ENCODE measurements at regions not wholly inside any gene's neighbourhood (a gene's known extent, or its start where the extent isn't known, plus 50 kb on each side); places are given as distances from the start of the nearest gene placed in this dataset.

DNA sequence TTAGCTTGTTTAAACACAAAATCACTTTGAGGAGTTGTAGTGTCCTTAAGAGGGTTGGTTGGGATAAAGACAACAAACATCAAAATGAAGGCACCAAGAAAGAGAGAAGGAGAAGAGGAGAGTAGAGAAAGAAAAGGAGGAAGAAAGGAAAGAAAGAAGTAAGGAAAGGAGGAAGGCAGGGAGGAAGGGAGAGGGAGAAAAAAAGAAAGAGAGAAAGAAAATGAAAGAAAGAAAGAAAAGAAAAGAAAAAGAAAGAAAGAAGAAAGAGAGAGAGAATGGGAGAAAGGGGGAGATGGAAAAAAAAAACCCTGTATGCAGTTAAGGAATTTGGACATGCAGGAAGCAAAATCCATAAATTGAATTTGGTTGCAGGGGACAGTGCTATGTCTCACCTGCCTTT is 635.4 kb upstream of the FZD8 start:
- no peak for DNase-seq (ENCODE audit: low read depth)
- no peak for TF ChIP-seq MYC (IDR thresholded peaks at IDR 0.05; ENCODE audit: low read depth, low read length)
- TF ChIP-seq CTCF (IDR thresholded peaks at IDR 0.05; ENCODE audit: low read depth, low read length) = no peak
- no peak for TF ChIP-seq POLR2A (IDR thresholded peaks at IDR 0.05; ENCODE audit: extremely low read depth, insufficient read length)
- no peak for TF ChIP-seq MAX (IDR thresholded peaks at IDR 0.05; ENCODE audit: low read depth, low read length)
- no peak overlapping the region for H3K4me3 ChIP-seq (ENCODE audit: low read depth, low read length)

- no peak overlapping the region for H3K4me3 ChIP-seq (ENCODE audit: low read depth, low read length)
- DNase-seq (ENCODE audit: low read depth) = no peak
- TF ChIP-seq MAX (IDR thresholded peaks at IDR 0.05; ENCODE audit: low read depth, low read length) = no peak
- TF ChIP-seq MYC (IDR thresholded peaks at IDR 0.05; ENCODE audit: low read depth, low read length) = no peak
- TF ChIP-seq POLR2A (IDR thresholded peaks at IDR 0.05; ENCODE audit: extremely low read depth, insufficient read length) = no peak
- TF ChIP-seq CTCF (IDR thresholded peaks at IDR 0.05; ENCODE audit: low read depth, low read length) = no peak
Measured at GRCh38 chr10:36271627-36272340, 629.7 kb upstream of the FZD8 start.

GRCh38 chr10:36269222-36269621 is 627.1 kb upstream of the FZD8 start:
- no peak for TF ChIP-seq CTCF (IDR thresholded peaks at IDR 0.05; ENCODE audit: low read depth, low read length)
- TF ChIP-seq POLR2A (IDR thresholded peaks at IDR 0.05; ENCODE audit: extremely low read depth, insufficient read length) = no peak
- no peak for DNase-seq (ENCODE audit: low read depth)
- no peak overlapping the region for H3K4me3 ChIP-seq (ENCODE audit: low read depth, low read length)

- no peak overlapping the region for H3K4me3 ChIP-seq (ENCODE audit: low read depth, low read length)
Measured at GRCh38 chr10:36266923-36267322, 624.8 kb upstream of the FZD8 start.

GRCh38 chr10:36265741-36266140 is 623.6 kb upstream of the FZD8 start:
- TF ChIP-seq CTCF (IDR thresholded peaks at IDR 0.05; ENCODE audit: low read depth, low read length) (no peak), POLR2A (IDR thresholded peaks at IDR 0.05; ENCODE audit: extremely low read depth, insufficient read length) (no peak), MYC (IDR thresholded peaks at IDR 0.05; ENCODE audit: low read depth, low read length) (no peak), MAX (IDR thresholded peaks at IDR 0.05; ENCODE audit: low read depth, low read length) (no peak)
- no peak for DNase-seq (ENCODE audit: low read depth)
- no peak overlapping the region for H3K4me3 ChIP-seq (ENCODE audit: low read depth, low read length)

More at GRCh38 chr10:36266923-36267322, 624.8 kb upstream of the FZD8 start:
- DNase-seq (ENCODE audit: low read depth) = no peak
- TF ChIP-seq MAX (IDR thresholded peaks at IDR 0.05; ENCODE audit: low read depth, low read length) (no peak), MYC (IDR thresholded peaks at IDR 0.05; ENCODE audit: low read depth, low read length) (no peak), POLR2A (IDR thresholded peaks at IDR 0.05; ENCODE audit: extremely low read depth, insufficient read length) (no peak), CTCF (IDR thresholded peaks at IDR 0.05; ENCODE audit: low read depth, low read length) (no peak)

DNA sequence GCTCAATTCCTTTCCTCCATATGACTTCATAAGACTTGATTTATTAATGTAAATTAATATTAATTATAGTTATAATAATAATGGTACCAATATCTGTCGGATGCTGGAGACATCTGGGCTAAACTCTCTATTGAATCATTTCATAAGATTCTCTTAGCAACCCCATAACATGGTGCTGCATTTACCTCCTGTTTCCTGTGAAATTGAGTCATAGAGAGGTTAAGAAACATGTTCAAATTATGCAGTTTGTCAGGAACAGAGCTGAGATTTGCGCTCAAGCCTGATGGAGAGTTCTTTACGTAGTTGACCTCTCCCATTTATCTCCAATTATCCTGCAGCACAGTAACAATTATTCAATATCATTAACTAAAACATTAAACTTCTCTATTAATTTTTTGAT is 621.8 kb upstream of the FZD8 start:
- no peak overlapping the region for H3K4me3 ChIP-seq (ENCODE audit: low read depth, low read length)
- TF ChIP-seq POLR2A (IDR thresholded peaks at IDR 0.05; ENCODE audit: extremely low read depth, insufficient read length) (no peak), MAX (IDR thresholded peaks at IDR 0.05; ENCODE audit: low read depth, low read length) (no peak), CTCF (IDR thresholded peaks at IDR 0.05; ENCODE audit: low read depth, low read length) (no peak), MYC (IDR thresholded peaks at IDR 0.05; ENCODE audit: low read depth, low read length) (no peak)
- DNase-seq (ENCODE audit: low read depth) = no peak
